ENCODE measurements at regions not wholly inside any gene's neighbourhood (a gene's known extent, or its start where the extent isn't known, plus 50 kb on each side); places are given as distances from the start of the nearest gene placed in this dataset.

GRCh38 chr12:32053881-32054624 is 52.6 kb upstream of the BICD1 start:
- TF ChIP-seq TEAD4 (IDR thresholded peaks at IDR 0.05) (no peak), TCF12 (IDR thresholded peaks at IDR 0.05; ENCODE audit: low read depth) (no peak), RAD21 (IDR thresholded peaks at IDR 0.05; ENCODE audit: low read depth) (no peak), REST (IDR thresholded peaks at IDR 0.05; ENCODE audit: low read depth) (no peak), ZBTB7A (IDR thresholded peaks at IDR 0.05; ENCODE audit: low read depth) (no peak), TAF1 (IDR thresholded peaks at IDR 0.05; ENCODE audit: low read depth) (no peak), FOXM1 (IDR thresholded peaks at IDR 0.05; ENCODE audit: borderline replicate concordance, low read depth) (no peak), USF1 (IDR thresholded peaks at IDR 0.05) (no peak), MAX (IDR thresholded peaks at IDR 0.05) (no peak), YY1 (IDR thresholded peaks at IDR 0.05; ENCODE audit: low read depth) (no peak), CREB1 (IDR thresholded peaks at IDR 0.05; ENCODE audit: low read depth) (no peak), EP300 (IDR thresholded peaks at IDR 0.05; ENCODE audit: borderline replicate concordance) (no peak), NFIC (IDR thresholded peaks at IDR 0.05) (no peak), EGR1 (IDR thresholded peaks at IDR 0.05) (no peak), CEBPB (IDR thresholded peaks at IDR 0.05) (no peak)

Measured in Ishikawa (cell line).